Loucy (cell line): ENCODE measurements at regions not wholly inside any gene's neighbourhood (a gene's known extent, or its start where the extent isn't known, plus 50 kb on each side); places are given as distances from the start of the nearest gene placed in this dataset.
"Not testable (repeated sequence)": the region's sequence is repeated elsewhere in the genome, so short reads cannot be mapped to it uniquely, and the experiment has no call there.

Experiments
- H2AFZ ChIP-seq: fragments of 200-600 bp; sonication (generic); 2 replicates; pipeline ENCODE4 v1.6.0; 2016; ENCODE audit warnings: antibody characterized with exemption, mild to moderate bottlenecking, low read length, moderate library complexity
- H3F3A ChIP-seq: fragments of 200-600 bp; 2 replicates; pipeline ENCODE4 v1.6.0; 2016; ENCODE audit warnings: antibody characterized with exemption, low read depth, mild to moderate bottlenecking
- H3K27me3 ChIP-seq: fragments of 200-600 bp; sonication (generic); 2 replicates; pipeline ENCODE4 v1.6.1; 2014; ENCODE audit warnings: low read length, mild to moderate bottlenecking; ENCODE audit not compliant: insufficient read depth, poor library complexity, severe bottlenecking
- H3K36me3 ChIP-seq: fragments of 200-600 bp; sonication (generic); 2 replicates; pipeline ENCODE4 v1.6.1; 2016; ENCODE audit warnings: low read length; ENCODE audit not compliant: insufficient read depth
- H3K4me1 ChIP-seq: fragments of 200-600 bp; sonication (generic); 2 replicates; pipeline ENCODE4 v1.5.1; 2014; ENCODE audit warnings: low read length, mild to moderate bottlenecking; ENCODE audit not compliant: insufficient read depth, poor library complexity, severe bottlenecking
- H3K4me2 ChIP-seq: fragments of 200-600 bp; sonication (generic); 2 replicates; pipeline ENCODE4 v1.6.0; 2014; ENCODE audit warnings: antibody characterized with exemption, low read length, low read depth, mild to moderate bottlenecking; ENCODE audit not compliant: poor library complexity, severe bottlenecking
- H3K4me3 ChIP-seq: fragments of 200-600 bp; sonication (generic); 2 replicates; pipeline ENCODE4 v1.5.1; 2014; ENCODE audit warnings: low read length, mild to moderate bottlenecking, mixed read lengths; ENCODE audit not compliant: poor library complexity, severe bottlenecking
- H3K79me2 ChIP-seq: fragments of 200-600 bp; sonication (generic); 2 replicates; pipeline ENCODE4 v1.6.1; 2014; ENCODE audit warnings: low read length; ENCODE audit not compliant: insufficient read depth
- H3K9ac ChIP-seq: fragments of 200-600 bp; sonication (generic); 2 replicates; pipeline ENCODE4 v1.6.0; 2014; ENCODE audit warnings: mild to moderate bottlenecking, low read depth, low read length, moderate library complexity; ENCODE audit not compliant: poor library complexity, severe bottlenecking
- H3K9me2 ChIP-seq: fragments of 200-600 bp; sonication (generic); replicated peaks from 2 replicates; pipeline ENCODE4 v1.6.1; 2016; ENCODE audit warnings: low read depth, low read length, mixed read lengths
- H3K9me3 ChIP-seq: fragments of 200-600 bp; sonication (generic); 2 replicates; pipeline ENCODE4 v1.6.1; 2014; ENCODE audit warnings: mild to moderate bottlenecking, antibody characterized with exemption, low read length, low read depth; ENCODE audit not compliant: insufficient read depth
- H4K20me1 ChIP-seq: fragments of 200-600 bp; sonication (generic); 2 replicates; pipeline ENCODE4 v1.6.0; 2014; ENCODE audit warnings: antibody characterized with exemption, low read length, mild to moderate bottlenecking; ENCODE audit not compliant: insufficient read depth, poor library complexity, severe bottlenecking
- EZH2phosphoT487 ChIP-seq: fragments of 200-600 bp; IDR thresholded peaks from 2 replicates; pipeline ENCODE4 v1.6.1; 2018; ENCODE audit warnings: antibody characterized with exemption, mild to moderate bottlenecking, moderate library complexity, borderline replicate concordance
- TF ChIP-seq, protein P1 (sequence below): fragments of 200-600 bp; sonication (generic); conservative IDR thresholded peaks from 2 replicates; pipeline ENCODE4 v1.5.1; 2014; ENCODE audit warnings: mild to moderate bottlenecking, antibody characterized with exemption, low read length

DNA sequence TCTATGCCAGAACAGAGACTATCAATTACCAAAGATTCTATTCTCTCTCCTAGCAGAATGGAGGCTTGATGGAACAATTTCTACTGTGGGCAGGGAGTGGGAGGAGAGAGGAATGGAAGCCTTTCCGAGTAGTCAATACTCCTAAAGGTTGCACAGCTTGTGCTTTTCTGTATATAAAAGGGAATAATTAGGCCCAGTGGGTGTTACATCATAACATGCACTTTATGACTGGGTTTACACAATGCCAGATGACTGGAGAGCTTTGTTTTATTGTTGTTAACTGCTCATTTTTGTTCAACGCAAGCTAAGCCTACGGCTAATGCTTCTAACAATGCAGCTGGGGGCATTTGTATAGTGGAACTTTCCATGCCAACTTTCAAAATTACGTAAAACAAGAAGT is 2237.9 kb upstream of the RAG2 start:
- H3K9me3 ChIP-seq, result no peaks in the 10 kb centered on the region
- no peaks in the 10 kb centered on the region for H3K9me2 ChIP-seq
- no peak overlapping the region for H3K4me3 ChIP-seq
- no peak for TF ChIP-seq EZH2phosphoT487
- no peaks in the 10 kb centered on the region for H3K79me2 ChIP-seq
- no peaks in the 10 kb centered on the region for H3K27me3 ChIP-seq
- no peak overlapping the region for H3K4me2 ChIP-seq
- H3K9ac ChIP-seq, result no peak overlapping the region
- H3F3A ChIP-seq, result no peaks in the 10 kb centered on the region
- H2AFZ ChIP-seq, result no peak overlapping the region
- no peaks in the 10 kb centered on the region for H3K36me3 ChIP-seq
- no peaks in the 10 kb centered on the region for H4K20me1 ChIP-seq
- H3K4me1 ChIP-seq, result no peaks in the 10 kb centered on the region

- no peaks in the 10 kb centered on the region for H3K27me3 ChIP-seq
- no peak overlapping the region for H2AFZ ChIP-seq
- no peaks in the 10 kb centered on the region for H3F3A ChIP-seq
- no peaks in the 10 kb centered on the region for H3K79me2 ChIP-seq
- no peak overlapping the region for H3K4me2 ChIP-seq
- H3K4me3 ChIP-seq, result no peak overlapping the region
- no peaks in the 10 kb centered on the region for H4K20me1 ChIP-seq
- no peaks in the 10 kb centered on the region for H3K9me2 ChIP-seq
- no peak overlapping the region for H3K9ac ChIP-seq
- TF ChIP-seq EZH2phosphoT487, result no peak
- TF ChIP-seq, protein P1, sequence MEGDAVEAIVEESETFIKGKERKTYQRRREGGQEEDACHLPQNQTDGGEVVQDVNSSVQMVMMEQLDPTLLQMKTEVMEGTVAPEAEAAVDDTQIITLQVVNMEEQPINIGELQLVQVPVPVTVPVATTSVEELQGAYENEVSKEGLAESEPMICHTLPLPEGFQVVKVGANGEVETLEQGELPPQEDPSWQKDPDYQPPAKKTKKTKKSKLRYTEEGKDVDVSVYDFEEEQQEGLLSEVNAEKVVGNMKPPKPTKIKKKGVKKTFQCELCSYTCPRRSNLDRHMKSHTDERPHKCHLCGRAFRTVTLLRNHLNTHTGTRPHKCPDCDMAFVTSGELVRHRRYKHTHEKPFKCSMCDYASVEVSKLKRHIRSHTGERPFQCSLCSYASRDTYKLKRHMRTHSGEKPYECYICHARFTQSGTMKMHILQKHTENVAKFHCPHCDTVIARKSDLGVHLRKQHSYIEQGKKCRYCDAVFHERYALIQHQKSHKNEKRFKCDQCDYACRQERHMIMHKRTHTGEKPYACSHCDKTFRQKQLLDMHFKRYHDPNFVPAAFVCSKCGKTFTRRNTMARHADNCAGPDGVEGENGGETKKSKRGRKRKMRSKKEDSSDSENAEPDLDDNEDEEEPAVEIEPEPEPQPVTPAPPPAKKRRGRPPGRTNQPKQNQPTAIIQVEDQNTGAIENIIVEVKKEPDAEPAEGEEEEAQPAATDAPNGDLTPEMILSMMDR, result peak; percentile 42
- H3K4me1 ChIP-seq, result no peaks in the 10 kb centered on the region
- no peaks in the 10 kb centered on the region for H3K36me3 ChIP-seq
- peaks cover 5% of the 10 kb centered on the region; the same call in 1 of the 2 replicates for H3K9me3 ChIP-seq
Observed at GRCh38 chr11:38824573-38824972, 2226.5 kb upstream of the RAG2 start.

DNA sequence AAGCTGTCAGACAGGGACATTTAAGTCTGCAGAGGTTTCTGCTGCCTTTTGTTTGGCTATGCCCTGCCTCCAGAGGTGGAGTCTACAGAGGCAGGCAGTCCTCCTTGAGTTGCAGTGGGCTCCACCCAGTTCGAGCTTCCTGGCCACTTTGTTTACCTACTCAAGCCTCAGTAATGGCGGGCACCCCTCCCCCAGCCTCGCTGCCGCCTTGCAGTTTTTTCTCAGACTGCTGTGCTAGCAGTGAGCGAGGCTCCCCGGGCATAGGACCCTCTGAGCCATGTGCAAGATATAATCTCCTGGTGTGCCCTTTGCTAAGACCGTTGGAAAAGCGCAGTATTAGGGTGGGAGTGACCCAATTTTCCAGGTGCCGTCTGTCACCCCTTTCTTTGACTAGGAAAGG is 2223.8 kb upstream of the RAG2 start:
- H3K4me3 ChIP-seq, H3K36me3 ChIP-seq, H3K9me2 ChIP-seq, H3K4me2 ChIP-seq, H4K20me1 ChIP-seq, H3K79me2 ChIP-seq, H2AFZ ChIP-seq, H3K27me3 ChIP-seq, H3K9me3 ChIP-seq, H3F3A ChIP-seq, H3K9ac ChIP-seq, H3K4me1 ChIP-seq: not testable (repeated sequence)

DNA sequence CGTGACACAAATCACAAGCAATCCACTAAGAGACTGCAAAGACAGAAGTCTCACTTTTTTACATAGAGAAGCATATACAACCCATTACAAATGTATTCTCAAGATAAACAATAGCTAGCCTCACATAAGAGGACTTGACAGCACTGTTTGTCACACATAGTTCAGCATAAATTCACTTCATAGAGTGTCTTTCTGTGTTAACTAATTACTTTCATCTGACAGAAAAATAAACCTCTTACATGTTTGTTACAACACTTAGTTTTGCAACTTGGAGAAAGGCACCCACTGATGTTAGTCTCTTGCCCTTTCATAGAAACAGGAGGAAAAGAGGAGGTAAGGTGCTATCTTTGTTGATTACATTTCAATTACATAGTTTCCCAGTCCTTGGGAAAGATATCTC is 2221.9 kb upstream of the RAG2 start:
- no peaks in the 10 kb centered on the region for H4K20me1 ChIP-seq
- H3K36me3 ChIP-seq, result no peaks in the 10 kb centered on the region
- no peak overlapping the region for H3K4me3 ChIP-seq
- no peaks in the 10 kb centered on the region for H3F3A ChIP-seq
- no peaks in the 10 kb centered on the region for H3K9me2 ChIP-seq
- no peak for TF ChIP-seq EZH2phosphoT487
- TF ChIP-seq, protein P1, result no peak
- no peak overlapping the region for H3K4me2 ChIP-seq
- no peaks in the 10 kb centered on the region for H3K9me3 ChIP-seq
- no peaks in the 10 kb centered on the region for H3K79me2 ChIP-seq
- no peak overlapping the region for H3K9ac ChIP-seq
- no peaks in the 10 kb centered on the region for H3K4me1 ChIP-seq
- H2AFZ ChIP-seq, result no peak overlapping the region
- no peaks in the 10 kb centered on the region for H3K27me3 ChIP-seq
